ENCODE measurements at regions not wholly inside any gene's neighbourhood (a gene's known extent, or its start where the extent isn't known, plus 50 kb on each side); places are given as distances from the start of the nearest gene placed in this dataset.
A peak's percentile ranks its signal among the peaks of the same experiment; 100 is the strongest.

DNA sequence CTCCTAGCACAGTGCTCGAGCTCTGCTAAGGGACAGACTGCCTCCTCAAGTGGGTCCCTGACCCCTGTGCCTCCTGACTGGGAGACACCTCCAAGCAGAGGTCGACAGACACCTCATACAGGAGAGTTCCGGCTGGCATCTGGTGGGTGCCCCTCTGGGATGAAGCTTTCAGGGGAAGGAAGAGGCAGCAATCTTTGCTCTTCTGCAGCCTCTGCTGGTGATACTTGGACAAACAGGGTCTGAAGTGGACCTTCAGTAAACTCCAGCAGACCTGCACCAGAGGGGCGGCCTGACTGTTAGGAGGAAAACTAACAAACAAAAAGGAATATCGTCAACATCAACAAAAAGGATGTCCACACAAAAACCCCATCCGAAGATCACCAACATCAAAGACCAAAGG lies 60.6 kb upstream of the DCN start:
- DNase-seq (ENCODE audit: low spot score), result peak; percentile 6

DNA sequence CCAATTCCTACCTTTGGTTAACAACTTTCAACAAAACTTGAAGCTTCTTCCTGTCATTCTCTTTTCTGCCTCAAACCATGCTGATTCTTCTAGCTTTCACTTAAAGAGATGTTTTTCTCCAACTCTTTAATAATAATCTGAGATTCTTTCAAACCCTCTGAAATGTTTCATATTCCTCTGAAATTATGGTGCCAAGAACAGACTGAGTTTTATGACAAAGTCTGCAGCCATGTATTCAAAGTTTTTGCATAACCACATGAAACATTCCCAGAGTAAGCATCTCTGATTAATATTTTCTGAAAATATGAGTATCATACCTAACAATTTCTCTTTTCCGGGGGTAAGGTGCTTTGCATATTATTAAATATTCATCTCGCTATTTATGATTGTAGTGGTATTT lies 59.1 kb upstream of the DCN start:
- DNase-seq (ENCODE audit: low spot score), result no peak

- DNase-seq (ENCODE audit: low spot score), result no peak
Measured at GRCh38 chr12:91240386-91241095, 57.9 kb upstream of the DCN start.

- DNase-seq (ENCODE audit: low spot score), result no peak
Measured at GRCh38 chr12:91239481-91239880, 56.9 kb upstream of the DCN start.

Measured in NAMALWA (cell line).